DMS153 treated with DMSO at 0.1 percent for 48 hours (cell line): ENCODE measurements at regions not wholly inside any gene's neighbourhood (a gene's known extent, or its start where the extent isn't known, plus 50 kb on each side); places are given as distances from the start of the nearest gene placed in this dataset.
A peak's percentile ranks its signal among the peaks of the same experiment; 100 is the strongest.
"Not testable (repeated sequence)": the region's sequence is repeated elsewhere in the genome, so short reads cannot be mapped to it uniquely, and the experiment has no call there.

Experiments used
- DNase-seq: peaks from one replicate; lab custom pipeline; 2025; ENCODE audit not compliant: unreplicated experiment; lab: John Stamatoyannopoulos, UW

DNA sequence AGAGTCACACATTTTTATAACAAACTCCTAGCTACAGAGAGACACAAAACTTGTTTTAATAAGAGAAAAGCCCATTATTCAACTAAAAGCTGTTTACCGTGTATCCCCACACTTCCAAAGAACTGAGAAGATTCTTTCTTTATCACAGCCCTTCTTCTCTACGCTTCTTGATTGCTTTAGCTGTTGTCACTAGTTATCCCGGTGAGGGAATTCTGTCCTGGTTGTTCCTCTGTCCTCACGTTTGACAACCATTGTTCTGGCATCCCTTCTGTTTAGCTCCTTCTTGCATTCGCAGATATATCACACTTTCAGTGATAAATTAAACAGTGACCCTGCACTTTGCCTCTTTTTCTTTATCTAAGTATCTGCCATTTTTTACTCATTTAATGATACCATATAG lies 1035.1 kb upstream of the PCDH20 start:
- no peak for DNase-seq

GRCh38 chr13:62447771-62448382 lies 1032.2 kb upstream of the PCDH20 start:
- not testable (repeated sequence) for DNase-seq

- DNase-seq, result no peak
Observed at GRCh38 chr13:62444805-62445204, 1029.2 kb upstream of the PCDH20 start.

DNA sequence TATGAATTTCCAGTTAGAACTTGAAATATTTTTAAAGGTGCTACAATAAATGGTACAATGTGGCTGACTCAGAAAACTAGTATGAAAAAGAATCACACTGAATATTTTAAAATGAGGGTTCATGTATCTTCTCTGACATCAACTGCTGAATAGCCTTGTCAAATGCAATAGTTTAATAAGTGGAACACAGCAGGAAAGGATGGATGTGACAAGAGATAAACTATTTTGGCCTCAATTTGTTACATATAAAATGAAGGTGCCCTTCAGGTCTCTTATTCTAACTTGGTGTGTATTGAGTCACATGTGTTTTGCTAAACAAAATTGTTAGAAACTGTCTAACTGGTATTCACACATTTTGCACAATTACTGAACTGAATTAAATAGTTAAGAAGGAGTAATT lies 1018.4 kb upstream of the PCDH20 start:
- DNase-seq, result no peak

DNA sequence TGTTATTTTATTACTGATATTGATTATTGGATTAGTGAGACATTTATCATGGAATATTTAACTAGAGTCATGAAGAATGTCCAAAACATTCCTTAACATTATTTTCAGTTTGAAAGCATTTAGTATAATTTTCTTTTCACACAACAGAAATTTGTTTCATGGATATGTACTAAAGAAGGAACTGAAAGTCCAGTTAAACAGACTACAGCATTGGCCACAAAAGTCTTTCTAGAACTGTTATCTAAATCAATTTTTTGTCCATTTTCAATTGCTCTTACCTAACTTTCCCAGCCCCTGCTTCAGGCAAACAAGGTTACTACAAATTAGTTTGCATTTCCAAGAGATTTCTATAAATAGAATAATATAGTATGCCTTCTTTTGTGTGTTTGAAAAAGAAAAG lies 1018.0 kb upstream of the PCDH20 start:
- no peak for DNase-seq

DNA sequence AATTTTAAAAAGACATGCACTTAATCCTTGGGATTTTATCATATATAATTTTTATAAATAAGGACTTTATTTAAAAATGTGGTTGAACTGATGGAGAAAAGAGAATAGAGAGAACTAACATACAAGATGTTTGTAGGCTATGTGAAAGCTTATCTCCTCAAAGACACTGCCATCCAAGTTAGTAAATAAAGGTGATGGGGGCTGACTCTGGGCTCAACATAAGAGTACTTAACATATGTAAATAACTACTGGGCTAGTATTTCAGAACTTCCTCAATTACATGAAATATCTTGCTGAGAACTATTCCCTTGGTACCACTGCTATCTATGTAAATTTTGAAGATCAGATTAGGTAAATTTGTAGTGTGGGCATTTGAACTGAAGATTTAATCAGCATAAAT lies 1017.3 kb upstream of the PCDH20 start:
- no peak for DNase-seq

DNA sequence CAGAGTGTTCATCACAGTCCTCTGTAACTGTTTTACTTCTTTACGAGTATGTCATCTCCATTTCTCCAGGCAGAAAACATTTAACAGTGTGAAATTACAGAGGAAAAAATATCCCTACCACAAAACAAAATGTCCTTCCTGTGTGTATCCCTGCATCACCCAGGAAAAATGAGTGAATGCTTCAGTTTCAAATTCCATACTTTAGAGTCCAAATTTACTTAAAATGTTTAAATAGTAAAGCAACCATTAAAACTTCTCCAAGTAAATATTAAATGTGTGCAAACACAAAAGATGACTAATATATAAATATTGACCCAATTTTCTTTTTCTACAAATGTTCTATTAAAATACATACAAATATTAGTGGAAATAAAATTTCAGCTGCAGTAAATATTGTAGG lies 1016.6 kb upstream of the PCDH20 start:
- DNase-seq, result no peak

DNA sequence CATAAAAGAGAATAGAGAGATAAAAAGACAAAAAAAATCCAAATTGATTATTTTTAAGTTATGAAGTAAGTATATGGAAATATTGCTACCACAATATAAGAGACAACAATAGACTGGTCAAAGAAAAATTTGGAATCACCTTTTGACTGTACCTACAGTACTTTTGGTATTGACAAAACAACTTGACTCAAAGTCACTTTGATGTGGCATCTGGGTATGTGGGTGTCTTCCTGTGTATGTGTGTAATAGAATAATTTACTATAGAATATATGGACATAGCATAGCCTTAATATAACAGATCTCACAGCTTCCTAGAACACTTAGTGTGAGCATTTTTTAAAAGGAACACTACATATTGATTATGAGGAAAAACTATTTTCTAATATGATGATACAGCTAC lies 1016.2 kb upstream of the PCDH20 start:
- no peak for DNase-seq

DNA sequence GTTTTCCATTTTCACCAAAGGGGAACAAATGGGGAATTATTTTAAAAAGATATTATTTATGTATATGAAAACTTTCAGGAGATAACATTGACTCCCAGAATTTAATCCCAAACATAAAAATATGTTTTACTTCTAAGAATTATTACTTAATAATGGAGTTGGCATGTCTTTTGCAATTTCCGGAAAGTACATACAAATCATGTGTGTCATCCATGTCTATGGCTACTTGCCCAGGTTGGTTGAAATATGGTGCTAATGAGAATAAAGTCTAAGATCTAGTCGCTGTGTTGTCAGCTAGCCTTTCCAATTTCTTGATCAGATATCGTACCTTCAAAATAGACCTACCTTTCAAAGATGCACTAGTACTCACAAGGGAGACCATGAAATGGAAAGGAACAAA lies 1003.2 kb upstream of the PCDH20 start:
- DNase-seq, result no peak

- no peak for DNase-seq
Observed at GRCh38 chr13:62418376-62418775, 1002.7 kb upstream of the PCDH20 start.

DNA sequence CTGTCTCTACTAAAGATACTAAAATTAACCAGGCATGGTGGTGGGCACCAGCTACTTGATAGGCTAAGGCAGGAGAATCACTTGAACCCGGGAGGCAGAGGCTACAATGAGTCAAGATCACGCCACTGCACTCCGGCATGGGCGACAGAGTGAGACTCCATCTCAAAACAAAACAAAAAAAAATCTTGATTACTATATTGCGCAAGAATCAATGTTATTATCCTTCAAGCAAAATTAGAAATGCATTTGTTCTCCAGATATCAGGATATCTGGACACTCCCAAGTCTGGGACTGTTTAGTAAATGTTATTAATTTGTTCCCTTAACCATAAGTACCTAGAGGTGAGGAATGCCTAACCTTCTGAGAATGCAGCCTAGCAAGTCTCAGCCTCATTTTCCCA lies 992.2 kb upstream of the PCDH20 start:
- DNase-seq, result no peak

DNA sequence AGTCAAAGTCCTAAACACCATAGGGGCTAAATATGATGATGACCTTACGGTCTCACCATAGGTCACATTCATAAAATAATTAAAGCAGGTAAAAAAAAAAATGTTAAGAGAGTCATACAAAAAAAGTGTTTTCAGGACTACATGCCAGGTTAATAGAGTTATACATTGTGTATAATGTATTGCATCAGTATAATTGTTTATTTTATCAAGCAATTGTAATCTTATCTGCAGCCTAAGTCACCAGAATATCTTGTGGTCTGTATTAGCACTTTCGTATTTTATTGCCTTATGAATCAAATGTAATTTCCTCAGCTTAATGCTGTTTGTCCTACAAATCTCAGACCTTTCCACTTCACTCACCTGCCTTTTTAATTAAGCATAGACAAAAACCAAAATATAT lies 972.9 kb upstream of the PCDH20 start:
- no peak for DNase-seq

GRCh38 chr13:62387647-62388046 lies 972.0 kb upstream of the PCDH20 start:
- DNase-seq, result peak; percentile 35

GRCh38 chr13:62379241-62379640 lies 963.6 kb upstream of the PCDH20 start:
- not testable (repeated sequence) for DNase-seq

GRCh38 chr13:62377838-62378237 lies 962.2 kb upstream of the PCDH20 start:
- DNase-seq, result no peak

DNA sequence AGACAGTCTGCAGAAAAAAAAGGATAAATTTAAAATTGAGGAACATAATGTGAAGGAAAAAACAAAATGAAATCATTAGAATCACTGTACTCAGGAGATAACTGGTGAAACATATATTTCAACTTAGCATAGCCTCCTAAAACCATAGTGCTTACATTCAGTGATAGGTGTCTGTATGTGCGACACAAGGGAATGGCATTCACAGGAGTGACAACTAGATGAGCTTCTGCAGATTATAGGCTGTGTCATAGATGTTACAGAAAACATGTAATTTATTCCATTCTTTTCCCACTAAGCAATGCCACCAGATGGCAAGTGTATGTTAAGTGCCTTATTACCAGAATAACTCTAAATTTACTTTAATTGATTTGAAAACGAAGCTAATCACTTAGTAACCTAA lies 960.0 kb upstream of the PCDH20 start:
- no peak for DNase-seq

DNA sequence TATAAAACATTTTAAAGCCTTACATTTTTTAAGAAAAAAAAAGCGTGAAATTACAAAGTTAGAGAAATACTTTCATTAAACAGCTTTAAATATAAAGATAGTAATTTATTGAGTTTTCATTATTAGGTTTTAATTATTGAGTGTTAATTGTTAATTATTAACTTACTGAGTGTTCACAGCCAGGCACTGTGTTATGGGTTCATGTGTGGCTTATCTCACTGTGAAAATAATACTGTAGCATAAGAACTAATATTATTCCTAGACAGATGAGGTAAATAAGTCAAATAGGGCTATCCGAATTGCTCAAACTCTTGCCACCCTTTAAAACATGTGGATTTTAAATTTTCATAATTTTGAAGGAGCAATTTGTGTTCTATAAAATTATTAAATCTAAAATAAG lies 956.1 kb upstream of the PCDH20 start:
- DNase-seq, result no peak

DNA sequence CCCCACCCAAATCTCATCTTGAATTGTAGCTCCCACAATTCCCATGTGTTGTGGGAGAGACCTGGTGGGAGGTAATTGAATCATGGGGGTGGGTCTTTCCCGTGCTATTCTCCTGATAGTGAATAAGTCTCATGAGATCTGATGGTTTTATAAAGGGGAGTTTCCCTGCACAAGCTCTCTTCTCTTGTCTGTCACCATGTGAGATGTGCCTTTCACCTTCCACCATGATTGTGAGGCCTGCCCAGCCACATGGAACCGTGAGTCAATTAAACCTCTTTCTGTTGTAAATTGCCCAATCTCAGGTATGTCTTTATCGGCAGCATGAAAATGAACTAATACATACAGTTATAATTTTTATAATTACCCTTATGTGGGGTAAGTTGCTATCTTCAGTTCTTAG lies 952.3 kb upstream of the PCDH20 start:
- DNase-seq, result not testable (repeated sequence)

DNA sequence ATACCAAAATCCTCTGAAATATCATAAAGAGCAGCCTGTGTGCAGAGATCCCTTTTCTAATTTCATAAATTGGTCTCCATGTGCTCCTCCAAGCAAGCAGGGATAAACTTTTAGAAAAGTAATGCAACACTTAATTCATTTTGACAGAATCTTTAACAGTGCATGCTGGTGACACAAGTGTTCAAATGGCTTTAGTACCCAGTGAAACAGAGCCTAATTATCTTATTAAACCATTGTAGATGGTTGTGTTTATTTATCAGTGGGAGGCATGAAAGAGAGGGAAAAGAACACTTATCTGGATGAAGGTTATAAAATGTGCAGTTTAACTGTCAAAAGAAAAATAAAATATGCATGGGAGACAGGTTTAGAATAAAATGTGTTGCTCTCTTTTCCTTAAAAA lies 945.0 kb upstream of the PCDH20 start:
- peak; percentile 43 for DNase-seq

DNA sequence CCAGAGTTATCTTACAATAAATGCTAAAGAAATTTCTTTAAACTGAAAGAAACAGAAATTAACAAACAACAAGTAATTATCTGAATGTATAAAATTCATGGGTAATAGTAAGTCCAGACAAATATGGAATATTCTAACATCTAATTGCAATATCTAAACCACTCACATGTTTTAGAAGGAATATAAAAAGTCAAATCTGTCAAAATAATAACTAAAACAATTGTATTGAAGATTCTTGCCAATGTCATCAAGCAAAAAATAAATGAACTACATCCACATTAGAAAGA lies 942.9 kb upstream of the PCDH20 start:
- DNase-seq, result no peak

DNA sequence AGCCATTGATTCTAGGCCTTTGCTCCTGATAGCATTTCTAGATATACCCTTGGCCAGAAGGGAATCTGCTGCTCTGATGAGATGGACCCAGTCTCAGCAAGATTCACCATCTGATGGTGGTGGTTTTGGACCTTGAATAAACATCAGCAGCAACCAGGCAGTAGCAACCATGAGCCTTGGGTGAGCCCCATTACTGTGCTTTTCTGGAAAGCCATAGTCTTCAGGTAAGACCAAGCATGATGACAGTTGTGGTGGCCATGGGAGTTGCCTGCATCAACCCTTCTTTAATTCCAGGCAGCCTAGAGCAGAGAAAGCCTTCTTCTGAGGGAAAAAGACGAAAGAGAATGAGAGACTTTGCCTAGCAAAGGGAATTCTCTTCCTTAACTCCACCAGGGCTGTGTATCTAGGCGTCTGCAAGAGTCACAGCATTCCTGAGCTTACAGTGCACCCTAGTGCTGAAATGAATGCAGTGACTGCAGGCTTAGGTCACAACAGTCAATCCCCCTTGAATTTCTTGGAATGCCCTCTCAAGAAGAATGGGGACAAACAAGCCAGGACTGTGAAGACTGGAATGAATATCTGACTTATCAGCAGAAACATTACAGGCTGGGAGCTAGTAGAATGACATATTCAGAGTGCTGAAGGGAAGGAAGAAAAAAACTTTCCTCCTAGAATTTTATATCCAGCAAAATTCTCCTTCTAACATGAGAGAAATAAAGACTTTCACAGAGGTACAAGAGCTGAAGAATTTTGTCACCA lies 942.4 kb upstream of the PCDH20 start:
- peak; percentile 15 for DNase-seq

DNA sequence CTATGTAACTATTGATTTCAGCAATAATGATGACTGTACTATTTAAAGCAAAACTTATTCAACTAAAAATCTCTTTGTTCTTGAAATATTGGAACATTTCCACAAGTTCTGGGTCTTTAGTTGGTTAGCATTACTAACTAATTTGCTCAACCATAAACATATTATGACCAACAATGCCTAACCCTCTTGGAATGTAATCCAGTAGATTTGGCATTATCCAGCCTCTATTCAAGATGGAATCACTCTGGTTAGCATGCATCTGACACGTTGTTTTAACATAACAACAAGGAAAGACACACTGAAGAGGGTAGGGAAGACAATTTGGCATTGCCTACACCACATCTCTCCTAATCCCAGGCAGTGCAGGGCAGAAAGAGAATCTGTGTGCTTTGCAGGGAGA lies 941.3 kb upstream of the PCDH20 start:
- no peak for DNase-seq
